ENCODE measurements at regions not wholly inside any gene's neighbourhood (a gene's known extent, or its start where the extent isn't known, plus 50 kb on each side); places are given as distances from the start of the nearest gene placed in this dataset.

DNA sequence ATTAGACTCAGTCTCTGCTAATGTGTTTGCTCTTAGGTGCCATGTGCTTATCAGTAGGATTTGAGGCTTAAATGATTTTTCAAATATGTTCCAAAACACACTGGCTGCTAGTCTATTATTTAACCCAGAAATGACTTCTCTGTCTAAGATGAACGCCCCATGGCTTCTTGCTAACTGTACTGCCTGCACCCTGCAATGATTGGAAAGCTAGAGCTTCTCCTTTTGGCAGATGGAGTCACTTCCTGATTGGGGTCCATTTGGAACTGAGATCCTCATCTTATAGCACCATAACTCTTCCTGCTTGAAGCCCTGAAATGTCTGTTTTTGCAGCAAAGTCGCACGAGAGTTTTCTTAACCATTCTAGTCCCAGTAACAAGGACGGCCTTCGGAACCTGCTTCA is 186.5 kb upstream of the ADO start:
- H3F3A ChIP-seq (ENCODE audit: insufficient read depth, low read length) = no peaks in the 10 kb centered on the region
- DNase-seq = no peak
- H2AFZ ChIP-seq (ENCODE audit: low read length) = no peak overlapping the region
- H3K9ac ChIP-seq (ENCODE audit: low read length) = no peak overlapping the region
- H3K36me3 ChIP-seq (replicated peaks; ENCODE audit: insufficient read depth, low read length) = no peaks in the 10 kb centered on the region
- no peak overlapping the region for H3K4me3 ChIP-seq (ENCODE audit: low read length)
- peaks cover 8% of the 10 kb centered on the region; the same call in 1 of the 2 replicates for H3K4me1 ChIP-seq (ENCODE audit: low read length)
- no peaks in the 10 kb centered on the region for H3K9me2 ChIP-seq (replicated peaks; ENCODE audit: insufficient read depth, low read length)
- TF ChIP-seq EZH2phosphoT487 (IDR thresholded peaks at IDR 0.05; ENCODE audit: low read length) (no peak), EZH2 (optimal IDR thresholded peaks at IDR 0.05; ENCODE audit: low read depth, low read length) (no peak)
- TF ChIP-seq, protein P1, sequence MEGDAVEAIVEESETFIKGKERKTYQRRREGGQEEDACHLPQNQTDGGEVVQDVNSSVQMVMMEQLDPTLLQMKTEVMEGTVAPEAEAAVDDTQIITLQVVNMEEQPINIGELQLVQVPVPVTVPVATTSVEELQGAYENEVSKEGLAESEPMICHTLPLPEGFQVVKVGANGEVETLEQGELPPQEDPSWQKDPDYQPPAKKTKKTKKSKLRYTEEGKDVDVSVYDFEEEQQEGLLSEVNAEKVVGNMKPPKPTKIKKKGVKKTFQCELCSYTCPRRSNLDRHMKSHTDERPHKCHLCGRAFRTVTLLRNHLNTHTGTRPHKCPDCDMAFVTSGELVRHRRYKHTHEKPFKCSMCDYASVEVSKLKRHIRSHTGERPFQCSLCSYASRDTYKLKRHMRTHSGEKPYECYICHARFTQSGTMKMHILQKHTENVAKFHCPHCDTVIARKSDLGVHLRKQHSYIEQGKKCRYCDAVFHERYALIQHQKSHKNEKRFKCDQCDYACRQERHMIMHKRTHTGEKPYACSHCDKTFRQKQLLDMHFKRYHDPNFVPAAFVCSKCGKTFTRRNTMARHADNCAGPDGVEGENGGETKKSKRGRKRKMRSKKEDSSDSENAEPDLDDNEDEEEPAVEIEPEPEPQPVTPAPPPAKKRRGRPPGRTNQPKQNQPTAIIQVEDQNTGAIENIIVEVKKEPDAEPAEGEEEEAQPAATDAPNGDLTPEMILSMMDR (IDR thresholded peaks at IDR 0.05; ENCODE audit: low read length) = no peak
- no peak overlapping the region for H3K27ac ChIP-seq (ENCODE audit: low read length)
- H3K27me3 ChIP-seq (replicated peaks; ENCODE audit: insufficient read depth, low read length) = no peaks in the 10 kb centered on the region
- no peaks in the 10 kb centered on the region for H4K20me1 ChIP-seq (ENCODE audit: insufficient read depth, low read length)
- no peak overlapping the region for H3K4me2 ChIP-seq (ENCODE audit: low read depth, low read length)
- no peaks in the 10 kb centered on the region for H3K79me2 ChIP-seq (ENCODE audit: low read length)
- no peaks in the 10 kb centered on the region for H3K9me3 ChIP-seq (replicated peaks; ENCODE audit: insufficient read depth, low read length)

DNA sequence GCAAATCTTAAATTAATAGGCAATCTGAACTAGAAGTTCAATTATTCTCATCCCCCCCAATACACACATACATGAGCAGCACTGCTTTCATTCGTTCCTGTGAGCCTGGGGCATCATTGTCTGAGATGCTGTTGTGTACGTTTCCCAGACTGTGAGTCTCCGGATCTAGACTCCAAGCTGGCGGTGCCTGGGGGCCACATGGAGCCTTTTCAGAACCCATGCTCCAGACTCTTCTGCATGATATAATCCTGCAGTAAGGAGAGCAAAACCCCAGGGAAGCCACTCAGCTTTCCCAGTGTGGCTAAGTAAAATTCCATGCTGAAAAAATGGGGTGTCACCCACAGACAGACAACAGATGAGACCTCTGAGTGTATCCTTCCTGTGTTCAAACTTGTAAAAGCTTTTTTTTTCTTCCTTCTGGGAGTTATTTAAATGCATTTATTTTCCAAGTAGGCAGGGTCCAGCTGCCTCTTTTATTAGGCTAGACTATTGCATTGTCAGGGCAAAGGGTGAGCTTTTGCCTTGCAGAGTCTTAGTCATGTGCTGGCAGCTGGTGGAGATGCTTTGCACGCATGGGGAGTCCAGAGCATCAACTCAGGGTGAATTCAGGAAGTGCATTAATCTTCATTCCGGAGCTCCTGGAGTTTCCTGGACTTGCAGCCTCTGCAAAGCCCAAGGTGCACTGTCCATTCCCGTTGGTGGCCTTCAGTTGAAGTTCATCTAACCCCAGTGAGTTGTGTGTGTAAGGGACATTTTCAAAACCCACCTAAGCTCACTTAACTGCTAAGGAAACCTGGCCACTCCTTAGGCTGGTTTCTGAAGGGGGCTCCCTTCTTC is 185.7 kb upstream of the ADO start:
- H3K4me3 ChIP-seq (ENCODE audit: low read length) = no peak overlapping the region
- H3K9me2 ChIP-seq (replicated peaks; ENCODE audit: insufficient read depth, low read length) = no peaks in the 10 kb centered on the region
- H2AFZ ChIP-seq (ENCODE audit: low read length) = no peak overlapping the region
- no peaks in the 10 kb centered on the region for H3K79me2 ChIP-seq (ENCODE audit: low read length)
- peaks cover 8% of the 10 kb centered on the region; the same call in 1 of the 2 replicates for H3K4me1 ChIP-seq (ENCODE audit: low read length)
- no peaks in the 10 kb centered on the region for H3F3A ChIP-seq (ENCODE audit: insufficient read depth, low read length)
- H3K27ac ChIP-seq (ENCODE audit: low read length) = no peak overlapping the region
- no peaks in the 10 kb centered on the region for H4K20me1 ChIP-seq (ENCODE audit: insufficient read depth, low read length)
- H3K27me3 ChIP-seq (replicated peaks; ENCODE audit: insufficient read depth, low read length) = no peaks in the 10 kb centered on the region
- DNase-seq = no peak
- H3K9ac ChIP-seq (ENCODE audit: low read length) = no peak overlapping the region
- no peaks in the 10 kb centered on the region for H3K36me3 ChIP-seq (replicated peaks; ENCODE audit: insufficient read depth, low read length)
- no peaks in the 10 kb centered on the region for H3K9me3 ChIP-seq (replicated peaks; ENCODE audit: insufficient read depth, low read length)
- no peak overlapping the region for H3K4me2 ChIP-seq (ENCODE audit: low read depth, low read length)
- TF ChIP-seq EZH2 (optimal IDR thresholded peaks at IDR 0.05; ENCODE audit: low read depth, low read length) = no peak
- no peak for TF ChIP-seq EZH2phosphoT487 (IDR thresholded peaks at IDR 0.05; ENCODE audit: low read length)
- TF ChIP-seq, protein P1 (IDR thresholded peaks at IDR 0.05; ENCODE audit: low read length) = no peak

DNA sequence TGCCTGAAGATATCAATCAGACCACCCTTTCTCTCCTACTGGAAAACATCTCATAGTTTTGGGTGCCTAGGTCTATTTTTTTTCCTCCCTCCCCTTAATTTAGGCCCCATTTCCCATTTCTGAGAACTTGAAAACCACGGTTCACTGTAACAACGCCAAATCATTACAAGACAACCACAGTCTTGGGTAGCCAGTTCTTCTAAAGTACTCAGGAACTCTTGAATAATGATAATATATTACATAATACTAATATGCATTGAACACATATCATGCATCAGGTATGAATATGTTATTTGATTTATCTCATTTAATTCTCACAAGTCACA is 185.1 kb upstream of the ADO start:
- H3K36me3 ChIP-seq (replicated peaks; ENCODE audit: insufficient read depth, low read length) = no peaks in the 10 kb centered on the region
- no peak overlapping the region for H3K9ac ChIP-seq (ENCODE audit: low read length)
- H3K9me2 ChIP-seq (replicated peaks; ENCODE audit: insufficient read depth, low read length) = no peaks in the 10 kb centered on the region
- no peak for TF ChIP-seq EZH2 (optimal IDR thresholded peaks at IDR 0.05; ENCODE audit: low read depth, low read length)
- no peak for TF ChIP-seq EZH2phosphoT487 (IDR thresholded peaks at IDR 0.05; ENCODE audit: low read length)
- TF ChIP-seq, protein P1 (IDR thresholded peaks at IDR 0.05; ENCODE audit: low read length) = no peak
- H4K20me1 ChIP-seq (ENCODE audit: insufficient read depth, low read length) = no peaks in the 10 kb centered on the region
- no peak overlapping the region for H3K4me2 ChIP-seq (ENCODE audit: low read depth, low read length)
- no peak overlapping the region for H3K27ac ChIP-seq (ENCODE audit: low read length)
- H3F3A ChIP-seq (ENCODE audit: insufficient read depth, low read length) = no peaks in the 10 kb centered on the region
- H3K27me3 ChIP-seq (replicated peaks; ENCODE audit: insufficient read depth, low read length) = no peaks in the 10 kb centered on the region
- H3K9me3 ChIP-seq (replicated peaks; ENCODE audit: insufficient read depth, low read length) = no peaks in the 10 kb centered on the region
- DNase-seq = no peak
- no peak overlapping the region for H3K4me3 ChIP-seq (ENCODE audit: low read length)
- peaks cover 4% of the 10 kb centered on the region; the same call in 1 of the 2 replicates for H3K4me1 ChIP-seq (ENCODE audit: low read length)
- H3K79me2 ChIP-seq (ENCODE audit: low read length) = no peaks in the 10 kb centered on the region
- no peak overlapping the region for H2AFZ ChIP-seq (ENCODE audit: low read length)

All from MM.1S (cell line).